ENCODE measurements at regions not wholly inside any gene's neighbourhood (a gene's known extent, or its start where the extent isn't known, plus 50 kb on each side); places are given as distances from the start of the nearest gene placed in this dataset.

- FAIRE-seq (no peak), DNase-seq (ENCODE audit: insufficient read length, low spot score) (no peak)
These were observed 134.3 kb upstream of the RAB11FIP2 start for GRCh38 chr10:118181021-118181420.

DNA sequence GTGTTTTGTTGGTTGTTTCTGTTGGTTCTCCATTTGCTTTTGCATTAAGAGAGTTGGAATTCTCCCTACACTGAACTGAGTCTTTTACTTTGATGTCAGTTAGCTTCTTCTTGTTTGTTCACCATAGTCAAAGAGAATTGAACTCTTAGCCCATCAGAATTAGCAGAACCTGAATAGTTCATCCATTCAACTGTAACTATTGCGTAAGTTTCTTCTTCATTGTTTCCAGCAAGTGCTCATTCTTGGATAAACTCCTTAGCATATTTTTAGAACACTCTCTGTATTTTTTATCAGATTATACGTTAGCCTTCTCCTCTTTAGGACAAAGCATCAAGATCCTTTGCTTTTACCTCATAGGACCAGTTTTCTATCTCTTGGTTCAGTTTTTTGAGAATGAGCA lies 128.4 kb upstream of the RAB11FIP2 start:
- FAIRE-seq (no peak), DNase-seq (ENCODE audit: insufficient read length, low spot score) (no peak)

GRCh38 chr10:118173296-118173695 lies 126.6 kb upstream of the RAB11FIP2 start:
- DNase-seq (ENCODE audit: insufficient read length, low spot score) (no peak), FAIRE-seq (no peak)

- FAIRE-seq (no peak), DNase-seq (ENCODE audit: insufficient read length, low spot score) (no peak)
These were observed 125.1 kb upstream of the RAB11FIP2 start for GRCh38 chr10:118171861-118172260.

- FAIRE-seq (no peak), DNase-seq (ENCODE audit: insufficient read length, low spot score) (no peak)
These were observed 120.4 kb upstream of the RAB11FIP2 start for GRCh38 chr10:118167056-118167700.

- FAIRE-seq (no peak), DNase-seq (ENCODE audit: insufficient read length, low spot score) (no peak)
These were observed 116.5 kb upstream of the RAB11FIP2 start for GRCh38 chr10:118163217-118163616.

DNA sequence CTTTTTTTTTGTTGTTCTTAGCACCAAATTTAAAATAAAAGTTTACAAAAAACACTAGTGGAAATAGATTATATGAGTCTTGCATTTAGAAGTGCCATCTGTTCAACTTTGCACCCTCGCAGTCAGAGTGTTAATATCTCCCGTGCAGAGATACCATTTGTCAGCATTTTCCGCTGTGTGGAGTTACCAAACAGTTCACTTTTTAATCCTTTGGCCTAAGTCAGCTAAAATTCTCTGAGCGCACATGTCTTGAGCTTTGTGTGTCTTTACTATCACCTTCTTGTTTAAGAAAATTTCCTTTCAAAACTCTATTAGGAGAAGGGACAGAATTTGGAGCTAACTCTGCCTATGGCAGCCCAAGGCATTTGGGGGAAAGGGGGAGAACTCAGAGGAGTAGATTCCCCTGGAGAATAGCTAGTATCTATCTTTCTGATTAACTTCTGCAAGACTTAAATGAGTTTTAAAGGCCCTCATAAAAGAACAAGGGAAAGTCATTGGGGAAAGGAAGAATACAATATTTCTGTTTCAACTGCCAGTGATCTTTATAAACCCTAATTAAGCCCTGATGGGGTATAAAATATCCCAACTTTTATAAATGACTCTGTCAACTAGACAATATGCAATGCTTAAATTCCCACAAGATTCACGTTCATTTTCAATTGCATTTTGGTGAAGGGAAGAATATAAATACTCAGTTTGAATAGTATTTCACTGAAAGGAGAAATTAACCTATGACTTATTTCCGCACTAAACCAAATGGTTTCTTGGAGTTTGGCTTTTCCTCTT lies 114.9 kb upstream of the RAB11FIP2 start:
- DNase-seq (ENCODE audit: insufficient read length, low spot score) (no peak), FAIRE-seq (no peak)

DNA sequence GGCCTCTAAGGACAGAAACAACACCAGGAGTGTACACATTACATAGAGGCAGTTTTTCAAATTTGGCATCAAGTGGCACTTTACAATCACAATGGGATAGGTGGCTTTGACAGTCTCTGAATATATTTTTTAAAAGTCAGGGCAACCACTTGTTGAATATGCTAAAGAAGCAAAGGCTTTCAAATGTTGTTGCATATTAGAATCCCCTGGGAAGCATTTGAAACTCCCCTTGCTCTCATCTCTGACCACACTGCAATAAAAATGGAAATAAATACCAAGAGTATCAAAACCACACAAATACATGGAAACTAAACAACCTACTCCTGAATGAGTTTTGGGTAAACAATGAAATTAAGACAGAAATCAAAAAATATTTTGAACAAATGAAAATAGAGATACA lies 106.5 kb upstream of the RAB11FIP2 start:
- FAIRE-seq (no peak), DNase-seq (ENCODE audit: insufficient read length, low spot score) (no peak)

GRCh38 chr10:118151461-118151860 lies 104.7 kb upstream of the RAB11FIP2 start:
- no peak for FAIRE-seq
- no peak for DNase-seq (ENCODE audit: insufficient read length, low spot score)

GRCh38 chr10:118148247-118148646 lies 101.5 kb upstream of the RAB11FIP2 start:
- FAIRE-seq (no peak), DNase-seq (ENCODE audit: insufficient read length, low spot score) (no peak)

GRCh38 chr10:118145256-118145655 lies 98.5 kb upstream of the RAB11FIP2 start:
- DNase-seq (ENCODE audit: insufficient read length, low spot score) (no peak), FAIRE-seq (no peak)

DNA sequence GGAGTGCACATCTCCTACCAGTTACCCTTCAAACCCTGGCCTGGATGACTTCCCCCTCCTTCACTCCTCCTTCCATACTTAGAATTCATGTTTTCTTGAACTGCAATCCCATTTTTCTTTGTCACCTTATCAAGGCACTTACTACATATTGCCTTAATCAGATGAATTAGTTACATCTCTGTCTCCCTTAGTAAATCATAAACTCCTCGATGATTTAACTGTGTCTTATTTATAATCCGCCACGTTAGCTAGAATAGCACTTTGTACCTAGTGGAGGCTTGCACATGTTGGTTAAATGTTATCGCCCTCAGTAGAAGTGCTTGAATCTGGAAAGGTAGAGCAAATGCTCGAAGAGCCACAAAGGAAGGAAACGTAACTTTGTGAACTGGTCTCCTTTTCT lies 94.7 kb upstream of the RAB11FIP2 start:
- FAIRE-seq (no peak), DNase-seq (ENCODE audit: insufficient read length, low spot score) (no peak)

DNA sequence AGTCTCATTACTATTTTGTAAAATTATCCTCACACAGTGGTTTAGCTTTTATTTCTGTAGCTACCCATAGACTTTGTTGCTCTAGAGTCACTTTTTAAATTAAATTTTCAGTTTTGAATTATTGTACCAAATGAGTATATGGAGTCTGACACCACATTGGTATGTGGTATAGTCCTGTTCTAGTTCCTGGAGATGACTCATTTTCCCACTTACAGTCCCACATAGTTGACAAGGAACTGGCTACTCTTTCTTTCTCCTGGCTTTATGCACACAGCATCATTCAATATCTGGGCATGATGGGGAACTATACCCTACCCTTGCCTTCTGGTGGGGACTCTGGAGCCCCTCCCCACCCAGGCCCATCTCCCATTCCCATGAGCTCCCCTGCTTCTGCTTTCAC lies 92.6 kb upstream of the RAB11FIP2 start:
- DNase-seq (ENCODE audit: insufficient read length, low spot score) (no peak), FAIRE-seq (peak; percentile 33)

- DNase-seq (ENCODE audit: insufficient read length, low spot score) (no peak), FAIRE-seq (no peak)
These were observed 81.9 kb upstream of the RAB11FIP2 start for GRCh38 chr10:118128675-118129074.

DNA sequence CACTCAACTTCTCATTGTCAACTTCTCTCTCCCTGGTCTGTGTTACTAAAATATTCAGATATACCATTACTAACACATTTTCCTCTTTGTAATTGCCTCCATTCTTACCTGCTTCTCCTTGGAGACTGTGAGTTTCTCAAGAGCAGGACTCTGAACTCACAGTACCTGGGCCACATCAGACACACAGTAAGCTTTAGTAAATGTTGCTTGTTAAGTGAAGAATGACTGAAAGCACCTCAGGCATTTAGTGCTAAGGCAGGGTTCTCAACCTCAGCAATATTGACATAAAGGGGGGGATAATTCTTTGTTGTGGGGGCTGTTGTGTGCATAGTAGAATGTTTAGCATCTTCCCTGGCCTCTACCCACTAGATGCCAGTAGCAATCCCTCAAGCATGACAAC lies 72.0 kb upstream of the RAB11FIP2 start:
- DNase-seq (ENCODE audit: insufficient read length, low spot score) (no peak), FAIRE-seq (no peak)

DNA sequence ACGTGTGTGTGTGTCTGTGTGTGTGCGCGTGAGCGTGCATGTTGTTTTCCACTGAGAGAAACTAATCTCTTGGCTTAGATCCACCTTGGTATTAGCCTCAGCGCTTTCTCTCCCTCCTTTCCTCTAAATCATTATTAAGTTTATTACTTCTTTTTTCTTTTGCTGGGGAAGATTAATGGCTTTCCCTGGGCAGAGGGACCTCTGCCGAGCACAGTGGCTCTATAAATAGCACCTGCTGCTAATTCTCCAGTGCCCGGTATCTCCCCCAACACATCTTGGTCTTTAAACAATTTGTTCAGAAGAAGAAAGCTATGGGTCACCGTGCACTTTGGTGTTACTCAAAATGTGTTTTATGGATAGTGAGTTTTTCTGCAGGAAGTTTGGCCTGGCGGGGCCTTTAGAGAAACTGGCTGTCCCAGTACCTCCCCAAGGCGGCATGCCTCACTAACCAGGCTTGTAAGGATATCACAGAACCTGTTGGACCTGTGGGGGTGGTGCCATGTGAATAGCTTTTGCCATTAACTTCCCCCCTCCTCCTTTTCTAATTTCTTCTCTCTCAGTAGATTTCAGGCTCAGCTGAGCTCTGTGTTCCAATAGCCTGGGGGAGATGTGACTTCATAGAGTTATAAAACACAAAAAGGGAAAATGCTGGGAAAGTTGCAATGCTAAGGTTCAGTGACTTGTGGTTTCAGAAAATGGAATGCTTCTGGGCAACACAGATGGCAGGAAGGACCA lies 70.1 kb upstream of the RAB11FIP2 start:
- FAIRE-seq (no peak), DNase-seq (ENCODE audit: insufficient read length, low spot score) (no peak)

- DNase-seq (ENCODE audit: insufficient read length, low spot score), result no peak
- no peak for FAIRE-seq
These were observed 69.6 kb upstream of the RAB11FIP2 start for GRCh38 chr10:118116362-118116714.

GRCh38 chr10:118115701-118116100 lies 69.0 kb upstream of the RAB11FIP2 start:
- DNase-seq (ENCODE audit: insufficient read length, low spot score), result no peak
- no peak for FAIRE-seq

DNA sequence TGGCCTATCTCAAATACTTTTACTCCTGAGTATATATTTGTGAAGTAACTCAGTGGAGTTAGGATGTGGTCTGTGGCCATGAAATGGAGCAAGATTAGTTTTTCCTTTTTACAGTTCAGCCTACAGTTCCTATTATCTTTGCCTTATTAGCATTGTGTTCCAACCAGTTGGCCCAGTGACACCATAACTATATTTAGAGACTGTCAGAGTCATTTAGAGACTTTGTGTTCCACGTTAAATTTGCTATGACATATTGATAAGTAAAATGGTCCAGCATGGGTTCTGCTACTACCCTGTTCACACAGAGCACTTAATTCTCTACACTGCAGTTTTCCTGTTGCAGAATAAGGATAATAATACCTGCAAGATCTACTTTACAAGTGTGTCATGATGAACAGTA lies 68.3 kb upstream of the RAB11FIP2 start:
- FAIRE-seq (no peak), DNase-seq (ENCODE audit: insufficient read length, low spot score) (no peak)

GRCh38 chr10:118112543-118113125 lies 65.9 kb upstream of the RAB11FIP2 start:
- DNase-seq (ENCODE audit: insufficient read length, low spot score), result no peak
- FAIRE-seq, result no peak

GRCh38 chr10:118110750-118111149 lies 64.0 kb upstream of the RAB11FIP2 start:
- no peak for DNase-seq (ENCODE audit: insufficient read length, low spot score)
- FAIRE-seq, result no peak

Data from GM19239 (cell line).